HEK293T (cell line): ENCODE measurements at regions not wholly inside any gene's neighbourhood (a gene's known extent, or its start where the extent isn't known, plus 50 kb on each side); places are given as distances from the start of the nearest gene placed in this dataset.

Experiments
- BHLHE40 ChIP-seq: fragments of 450-650 bp; IDR thresholded peaks from 2 replicates; pipeline ENCODE4 v1.6.1; 2016; ENCODE audit warnings: mild to moderate bottlenecking, moderate library complexity, borderline replicate concordance
- ELF4 ChIP-seq: fragments of 450-650 bp; IDR thresholded peaks from 2 replicates; pipeline ENCODE4 v1.6.1; 2017; ENCODE audit warnings: antibody characterized with exemption
- FOXM1 ChIP-seq: fragments of 450-650 bp; IDR thresholded peaks from 2 replicates; pipeline ENCODE4 v1.6.1; 2017; ENCODE audit warnings: mild to moderate bottlenecking, borderline replicate concordance
- L3MBTL2 ChIP-seq: fragments of 450-650 bp; conservative IDR thresholded peaks from 2 replicates; pipeline ENCODE4 v1.6.1; 2016; ENCODE audit warnings: mild to moderate bottlenecking
- NFRKB ChIP-seq: fragments of 450-650 bp; IDR thresholded peaks from 2 replicates; pipeline ENCODE4 v1.6.1; 2016; ENCODE audit warnings: mild to moderate bottlenecking, moderate library complexity
- SUZ12 ChIP-seq: fragments of 450-650 bp; IDR thresholded peaks from 2 replicates; pipeline ENCODE4 v1.6.1; 2016; ENCODE audit warnings: mild to moderate bottlenecking

DNA sequence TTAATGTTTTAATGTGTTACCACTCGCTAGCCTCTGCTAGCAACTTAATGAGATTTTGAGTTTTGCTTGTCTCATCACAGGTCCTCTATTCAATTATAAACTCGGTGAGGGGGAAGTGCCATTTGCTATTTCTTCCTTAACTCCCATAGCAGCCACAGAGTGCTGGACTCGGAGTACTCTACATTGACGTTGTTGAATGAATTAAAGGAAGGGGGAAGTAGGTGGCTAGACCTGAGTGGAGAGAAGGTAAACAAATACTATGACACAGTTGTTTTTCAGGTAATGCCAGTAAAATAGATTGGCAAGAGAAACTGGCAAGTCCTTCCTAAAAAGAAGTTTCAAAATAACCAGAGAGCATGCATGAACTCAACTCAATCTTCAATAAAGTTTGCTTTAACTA is 339.3 kb downstream of the HRH4 start:
- no peak for TF ChIP-seq FOXM1
- no peak for TF ChIP-seq SUZ12
- TF ChIP-seq BHLHE40 = no peak
- TF ChIP-seq NFRKB = no peak
- no peak for TF ChIP-seq L3MBTL2
- no peak for TF ChIP-seq ELF4
